Endodermal cell (in vitro differentiated cells): ENCODE measurements at regions not wholly inside any gene's neighbourhood (a gene's known extent, or its start where the extent isn't known, plus 50 kb on each side); places are given as distances from the start of the nearest gene placed in this dataset.

ENCODE experiments used
- DNase-seq: peaks from one replicate; pipeline ENCODE4 v3.0.0-alpha.2; 2017
- H3K27ac ChIP-seq: 2 replicates; pipeline ENCODE4 v1.5.1; 2013; ENCODE audit warnings: mild to moderate bottlenecking, low read depth, low read length, moderate library complexity
- H3K27me3 ChIP-seq: 2 replicates; pipeline ENCODE4 v1.6.1; 2013; ENCODE audit warnings: mild to moderate bottlenecking, low read length, moderate library complexity; ENCODE audit not compliant: insufficient read depth, control insufficient read depth, poor library complexity, severe bottlenecking
- H3K36me3 ChIP-seq: 2 replicates; pipeline ENCODE4 v1.7.0; 2013; ENCODE audit warnings: mild to moderate bottlenecking, low read length, moderate library complexity; ENCODE audit not compliant: control insufficient read depth, insufficient read depth
- H3K4me1 ChIP-seq: one replicate; pipeline ENCODE4 v1.7.0; 2013; ENCODE audit warnings: low read length; ENCODE audit not compliant: control insufficient read depth, insufficient read depth
- H3K4me3 ChIP-seq: 2 replicates; pipeline ENCODE4 v1.5.1; 2013; ENCODE audit warnings: mild to moderate bottlenecking, low read length, moderate library complexity
- H3K9ac ChIP-seq: 2 replicates; pipeline ENCODE4 v1.6.1; 2013; ENCODE audit warnings: mild to moderate bottlenecking, low read length, moderate library complexity; ENCODE audit not compliant: poor library complexity, severe bottlenecking; ENCODE audit errors: extremely low read depth
- H3K9me3 ChIP-seq: 2 replicates; pipeline ENCODE4 v1.6.1; 2013; ENCODE audit warnings: mild to moderate bottlenecking, low read length, moderate library complexity; ENCODE audit not compliant: control insufficient read depth
- H3K27ac Mint-ChIP-seq: 2 replicates; pipeline ENCODE4 v1.8.0; 2020; ENCODE audit warnings: mixed read lengths
- H3K27me3 Mint-ChIP-seq: 2 replicates; pipeline ENCODE4 v1.8.0; 2021; ENCODE audit warnings: mild to moderate bottlenecking, mixed read lengths; ENCODE audit not compliant: insufficient read depth
- H3K36me3 Mint-ChIP-seq: 2 replicates; pipeline ENCODE4 v1.8.0; 2020; ENCODE audit warnings: low read depth, mixed read lengths
- H3K4me1 Mint-ChIP-seq: 2 replicates; pipeline ENCODE4 v1.8.0; 2020; ENCODE audit warnings: mixed read lengths
- H3K4me3 Mint-ChIP-seq: 2 replicates; pipeline ENCODE4 v1.8.0; 2020; ENCODE audit warnings: mild to moderate bottlenecking, moderate library complexity, mixed read lengths
- H3K9me3 Mint-ChIP-seq: 2 replicates; pipeline ENCODE4 v1.8.0; 2020; ENCODE audit warnings: mild to moderate bottlenecking, mixed read lengths
- CTCF ChIP-seq: fragments of 200-600 bp; sonication (generic); conservative IDR thresholded peaks from 2 replicates; pipeline ENCODE4 v1.5.0; 2021; ENCODE audit warnings: antibody characterized with exemption, mild to moderate bottlenecking
- WGBS, 2 experiments: methylation state at CpG; one replicate each; pipeline versions ENCODE4 v1.1.5 to v1.1.7; 2013; ENCODE audit warnings: missing lambda C conversion rate in 2 of 2, mixed read lengths in 1 of 2; ENCODE audit not compliant: insufficient coverage in 1 of 2, insufficient read length in 1 of 2; 5-methylcytosine and 5-hydroxymethylcytosine counted together

- Histone ChIP-seq H3K4me3 (no peak overlapping the region), H3K9ac (no peak overlapping the region), H3K27me3 (peaks cover 26% of the 10 kb centered on the region), H3K36me3 (no peaks in the 10 kb centered on the region), H3K4me1 (no peaks in the 10 kb centered on the region), H3K9me3 (no peaks in the 10 kb centered on the region), H3K27ac (no peak overlapping the region)
- no peak overlapping the region for H3K4me3 Mint-ChIP-seq
- H3K36me3 Mint-ChIP-seq = no peaks in the 10 kb centered on the region
- H3K27ac Mint-ChIP-seq = no peak overlapping the region
- no peaks in the 10 kb centered on the region for H3K9me3 Mint-ChIP-seq
- H3K27me3 Mint-ChIP-seq = peaks cover 15% of the 10 kb centered on the region
- TF ChIP-seq CTCF = no peak
- peaks cover 3% of the 10 kb centered on the region for H3K4me1 Mint-ChIP-seq
- WGBS, 2 experiments = 97 to 100% methylated on average over 2 to 3 of the region's 3 CpGs
- no peak for DNase-seq
These were observed 158.3 kb upstream of the SNX19 start for GRCh38 chr11:131074573-131074972.

DNA sequence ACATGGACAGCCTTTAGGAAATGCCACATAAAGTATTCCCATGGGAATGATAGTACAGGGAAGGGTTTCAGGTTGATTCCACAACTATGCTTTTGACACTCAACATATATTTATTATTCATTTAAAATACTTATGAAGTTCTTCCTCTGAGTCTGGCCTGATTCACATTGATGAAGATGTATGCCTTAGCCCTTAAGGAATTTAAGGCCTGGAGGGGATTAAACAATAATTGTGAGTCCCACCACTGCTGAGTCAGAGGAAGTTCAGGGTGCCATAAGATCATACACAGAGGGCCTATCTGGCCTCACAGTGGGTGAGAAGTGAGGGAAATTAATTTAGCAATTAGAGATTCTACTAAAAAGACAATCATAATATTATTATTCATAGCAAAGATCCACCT, 161.1 kb upstream of the SNX19 start:
- H3K27me3 ChIP-seq = peaks cover 26% of the 10 kb centered on the region
- H3K4me1 ChIP-seq = no peaks in the 10 kb centered on the region
- no peaks in the 10 kb centered on the region for H3K36me3 Mint-ChIP-seq
- no peak overlapping the region for H3K4me3 Mint-ChIP-seq
- peaks cover 15% of the 10 kb centered on the region for H3K27me3 Mint-ChIP-seq
- H3K36me3 ChIP-seq = no peaks in the 10 kb centered on the region
- H3K4me3 ChIP-seq = no peak overlapping the region
- no peaks in the 10 kb centered on the region for H3K9me3 Mint-ChIP-seq
- no peak for TF ChIP-seq CTCF
- no peak overlapping the region for H3K27ac Mint-ChIP-seq
- no peak overlapping the region for H3K9ac ChIP-seq
- no peak overlapping the region for H3K27ac ChIP-seq
- DNase-seq = no peak
- no peaks in the 10 kb centered on the region for H3K4me1 Mint-ChIP-seq
- H3K9me3 ChIP-seq = peaks cover 6% of the 10 kb centered on the region

DNA sequence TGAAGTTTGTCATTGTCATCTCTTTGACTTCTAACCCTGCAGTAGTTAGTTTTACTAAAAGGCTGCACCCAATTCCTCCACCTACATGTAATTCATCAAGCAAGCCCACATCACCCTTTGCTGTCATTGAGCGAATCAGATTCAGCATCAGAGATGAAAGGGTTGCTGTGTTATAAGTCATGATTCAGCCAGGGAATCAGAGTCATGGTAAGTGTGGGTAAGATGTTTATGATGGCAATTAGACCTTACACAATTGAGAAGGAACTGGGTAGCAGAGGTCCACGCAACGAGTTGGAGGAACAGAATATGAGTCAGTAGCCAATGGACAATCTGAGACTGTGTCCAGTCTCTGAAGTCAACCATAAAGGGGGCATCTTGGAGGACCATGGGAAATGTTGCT, 162.8 kb upstream of the SNX19 start:
- Histone ChIP-seq H3K9ac (no peak overlapping the region), H3K4me1 (no peaks in the 10 kb centered on the region), H3K27me3 (peaks cover 24% of the 10 kb centered on the region), H3K9me3 (peaks cover 6% of the 10 kb centered on the region), H3K27ac (no peak overlapping the region), H3K4me3 (no peak overlapping the region), H3K36me3 (no peaks in the 10 kb centered on the region)
- H3K27me3 Mint-ChIP-seq = peaks cover 15% of the 10 kb centered on the region
- no peaks in the 10 kb centered on the region for H3K36me3 Mint-ChIP-seq
- no peak for DNase-seq
- no peak overlapping the region for H3K4me3 Mint-ChIP-seq
- no peaks in the 10 kb centered on the region for H3K4me1 Mint-ChIP-seq
- H3K27ac Mint-ChIP-seq = no peak overlapping the region
- TF ChIP-seq CTCF = no peak
- peaks cover 6% of the 10 kb centered on the region for H3K9me3 Mint-ChIP-seq
- 88 to 100% methylated on average over 3 of the region's 3 CpGs for WGBS, 2 experiments
